GM23248 (cell line): ENCODE measurements at regions not wholly inside any gene's neighbourhood (a gene's known extent, or its start where the extent isn't known, plus 50 kb on each side); places are given as distances from the start of the nearest gene placed in this dataset.

Experiments
- DNase-seq: peaks from one replicate; pipeline ENCODE4 v3.0.0-alpha.2; 2015
- H2AFZ ChIP-seq: fragments of 200-600 bp; sonication (generic); 2 replicates; pipeline ENCODE4 v1.6.1; 2016; ENCODE audit warnings: antibody characterized with exemption
- H3F3A ChIP-seq: fragments of 200-600 bp; sonication (generic); 2 replicates; pipeline ENCODE4 v1.6.1; 2016; ENCODE audit warnings: mild to moderate bottlenecking, antibody characterized with exemption, mixed run types; ENCODE audit not compliant: insufficient read depth
- H3K27ac ChIP-seq: fragments of 200-600 bp; sonication (generic); 2 replicates; pipeline ENCODE4 v1.5.1; 2016; ENCODE audit warnings: mild to moderate bottlenecking
- H3K27me3 ChIP-seq: fragments of 200-600 bp; sonication (generic); replicated peaks from 2 replicates; pipeline ENCODE4 v1.6.1; 2016; ENCODE audit warnings: mild to moderate bottlenecking; ENCODE audit not compliant: insufficient read depth
- H3K36me3 ChIP-seq: fragments of 200-600 bp; sonication (generic); 2 replicates; pipeline ENCODE4 v1.6.1; 2016; ENCODE audit warnings: low read depth, mild to moderate bottlenecking
- H3K4me1 ChIP-seq: fragments of 200-600 bp; sonication (generic); 2 replicates; pipeline ENCODE4 v1.6.1; 2016; ENCODE audit warnings: mild to moderate bottlenecking; ENCODE audit not compliant: insufficient read depth
- H3K4me2 ChIP-seq: fragments of 200-600 bp; sonication (generic); one replicate; pipeline ENCODE4 v1.6.1; 2016; ENCODE audit warnings: mild to moderate bottlenecking; ENCODE audit not compliant: unreplicated experiment
- H3K4me3 ChIP-seq: fragments of 200-600 bp; sonication (generic); 2 replicates; pipeline ENCODE4 v1.5.1; 2016; ENCODE audit warnings: mild to moderate bottlenecking
- H3K79me2 ChIP-seq: fragments of 200-600 bp; sonication (generic); 2 replicates; pipeline ENCODE4 v1.6.1; 2016; ENCODE audit warnings: mild to moderate bottlenecking; ENCODE audit not compliant: insufficient read depth
- H3K9ac ChIP-seq: fragments of 200-600 bp; sonication (generic); 2 replicates; pipeline ENCODE4 v1.6.1; 2016; ENCODE audit warnings: mild to moderate bottlenecking
- H3K9me2 ChIP-seq: fragments of 200-600 bp; sonication (generic); 2 replicates; pipeline ENCODE4 v1.6.1; 2016; ENCODE audit warnings: mixed run types, mild to moderate bottlenecking, moderate library complexity; ENCODE audit not compliant: insufficient read depth
- H3K9me3 ChIP-seq: fragments of 200-600 bp; sonication (generic); one replicate; pipeline ENCODE4 v1.6.1; 2017; ENCODE audit warnings: low read depth
- H4K20me1 ChIP-seq: fragments of 200-600 bp; sonication (generic); 2 replicates; pipeline ENCODE4 v1.6.0; 2016; ENCODE audit not compliant: insufficient read depth
- EZH2 ChIP-seq: fragments of 200-600 bp; sonication (generic); IDR thresholded peaks from 2 replicates; pipeline ENCODE4 v1.6.1; 2018; ENCODE audit warnings: antibody characterized with exemption, mild to moderate bottlenecking; ENCODE audit not compliant: insufficient read depth, poor library complexity, severe bottlenecking
- EZH2phosphoT487 ChIP-seq: fragments of 200-600 bp; sonication (generic); IDR thresholded peaks from 2 replicates; pipeline ENCODE4 v1.6.1; 2018; ENCODE audit warnings: antibody characterized with exemption, moderate library complexity, mild to moderate bottlenecking, low read depth; ENCODE audit not compliant: insufficient read depth
- WGBS, 2 experiments: methylation state at CpG; one replicate each; pipeline ENCODE4 v1.1.6; 2015 to 2017; ENCODE audit warnings: low lambda C conversion rate in 2 of 2, low coverage in 1 of 2; ENCODE audit errors: missing lambda C conversion rate in 2 of 2; 5-methylcytosine and 5-hydroxymethylcytosine counted together
- in situ Hi-C: fragments of 300-500 bp; cut with MboI; formaldehyde crosslinking; loops from 2 replicates; pipeline ENCODE4 v1.15.0; 2020

- in situ Hi-C loops, result no loop called here
- Histone ChIP-seq H3K4me3 (no peak overlapping the region), H3K9me2 (no peaks in the 10 kb centered on the region), H3K9ac (no peak overlapping the region), H3K9me3 (no peaks in the 10 kb centered on the region), H3F3A (peaks cover 28% of the 10 kb centered on the region), H3K79me2 (no peaks in the 10 kb centered on the region), H4K20me1 (no peaks in the 10 kb centered on the region), H3K4me2 (no peak overlapping the region), H2AFZ (no peak overlapping the region), H3K4me1 (peaks cover 42% of the 10 kb centered on the region), H3K27ac (no peak overlapping the region), H3K36me3 (no peaks in the 10 kb centered on the region), H3K27me3 (no peaks in the 10 kb centered on the region)
- WGBS, 2 experiments, result 51 to 63% methylated on average over 3 of the region's 3 CpGs
- DNase-seq, result no peak
- TF ChIP-seq EZH2phosphoT487 (no peak), EZH2 (no peak)
Measured at GRCh38 chr3:38987456-38987855, 64.3 kb downstream of the SCN11A start.

- WGBS, 2 experiments, result 84 to 85% methylated on average over 4 of the region's 4 CpGs
- no peak overlapping the region for H3K4me2 ChIP-seq
- TF ChIP-seq EZH2phosphoT487 (no peak), EZH2 (no peak)
- in situ Hi-C loops, result no loop called here
- peaks cover 37% of the 10 kb centered on the region for H3K4me1 ChIP-seq
- H3K4me3 ChIP-seq, result no peak overlapping the region
- no peaks in the 10 kb centered on the region for H3K27me3 ChIP-seq
- H3K79me2 ChIP-seq, result no peaks in the 10 kb centered on the region
- no peaks in the 10 kb centered on the region for H4K20me1 ChIP-seq
- no peaks in the 10 kb centered on the region for H3K9me3 ChIP-seq
- DNase-seq, result peak; percentile 27
- no peak overlapping the region for H3K27ac ChIP-seq
- H2AFZ ChIP-seq, result no peak overlapping the region
- no peak overlapping the region for H3K9ac ChIP-seq
- H3K36me3 ChIP-seq, result no peaks in the 10 kb centered on the region
- peaks cover 23% of the 10 kb centered on the region for H3F3A ChIP-seq
- no peaks in the 10 kb centered on the region for H3K9me2 ChIP-seq
Measured at GRCh38 chr3:38986901-38987300, 64.8 kb downstream of the SCN11A start.

GRCh38 chr3:38985981-38986380, 65.8 kb downstream of the SCN11A start:
- Histone ChIP-seq H4K20me1 (no peaks in the 10 kb centered on the region), H3K9me3 (no peaks in the 10 kb centered on the region), H3K27me3 (no peaks in the 10 kb centered on the region), H2AFZ (peak overlapping the region; percentile 21; the same call in 1 of the 2 replicates), H3K36me3 (no peaks in the 10 kb centered on the region), H3K9me2 (no peaks in the 10 kb centered on the region), H3K79me2 (no peaks in the 10 kb centered on the region), H3F3A (peaks cover 22% of the 10 kb centered on the region), H3K27ac (peak overlapping the region; percentile 90), H3K4me3 (no peak overlapping the region), H3K9ac (peak overlapping the region; percentile 39; the same call in 1 of the 2 replicates), H3K4me1 (peaks cover 35% of the 10 kb centered on the region), H3K4me2 (peak overlapping the region; percentile 28)
- TF ChIP-seq EZH2phosphoT487 (no peak), EZH2 (no peak)
- 55 to 58% methylated on average over 4 of the region's 4 CpGs for WGBS, 2 experiments
- in situ Hi-C loops, result no loop called here
- peak; percentile 73 for DNase-seq

GRCh38 chr3:38985581-38985980, 66.2 kb downstream of the SCN11A start:
- H3K4me1 ChIP-seq, result peaks cover 31% of the 10 kb centered on the region
- H3K27ac ChIP-seq, result peak overlapping the region; percentile 90
- in situ Hi-C loops, result no loop called here
- peak overlapping the region; percentile 21; the same call in 1 of the 2 replicates for H2AFZ ChIP-seq
- no peaks in the 10 kb centered on the region for H3K9me3 ChIP-seq
- H3K9me2 ChIP-seq, result no peaks in the 10 kb centered on the region
- H3K4me2 ChIP-seq, result peak overlapping the region; percentile 28
- H3K36me3 ChIP-seq, result no peaks in the 10 kb centered on the region
- no peaks in the 10 kb centered on the region for H3K27me3 ChIP-seq
- TF ChIP-seq EZH2, result no peak
- TF ChIP-seq EZH2phosphoT487, result no peak
- peaks cover 22% of the 10 kb centered on the region for H3F3A ChIP-seq
- no peaks in the 10 kb centered on the region for H3K79me2 ChIP-seq
- peak overlapping the region; percentile 39; the same call in 1 of the 2 replicates for H3K9ac ChIP-seq
- no peak overlapping the region for H3K4me3 ChIP-seq
- DNase-seq, result peak; percentile 85
- no peaks in the 10 kb centered on the region for H4K20me1 ChIP-seq

- H3K4me1 ChIP-seq, result peaks cover 22% of the 10 kb centered on the region
- H3K9me2 ChIP-seq, result no peaks in the 10 kb centered on the region
- H3K9ac ChIP-seq, result no peak overlapping the region
- WGBS, 2 experiments, result 63 to 69% methylated on average over 7 of the region's 7 CpGs
- no peak overlapping the region for H3K4me3 ChIP-seq
- H2AFZ ChIP-seq, result no peak overlapping the region
- H3K79me2 ChIP-seq, result no peaks in the 10 kb centered on the region
- H4K20me1 ChIP-seq, result no peaks in the 10 kb centered on the region
- no peaks in the 10 kb centered on the region for H3K27me3 ChIP-seq
- no peak for TF ChIP-seq EZH2
- no peak for TF ChIP-seq EZH2phosphoT487
- no peaks in the 10 kb centered on the region for H3K9me3 ChIP-seq
- peaks cover 22% of the 10 kb centered on the region for H3F3A ChIP-seq
- DNase-seq, result peak; percentile 58
- in situ Hi-C loops, result no loop called here
- H3K36me3 ChIP-seq, result no peaks in the 10 kb centered on the region
- no peak overlapping the region for H3K4me2 ChIP-seq
- peak overlapping the region; percentile 90; the same call in 1 of the 2 replicates for H3K27ac ChIP-seq
Measured at GRCh38 chr3:38984731-38985130, 67.0 kb downstream of the SCN11A start.
